ENCODE measurements at regions not wholly inside any gene's neighbourhood (a gene's known extent, or its start where the extent isn't known, plus 50 kb on each side); places are given as distances from the start of the nearest gene placed in this dataset.

DNA sequence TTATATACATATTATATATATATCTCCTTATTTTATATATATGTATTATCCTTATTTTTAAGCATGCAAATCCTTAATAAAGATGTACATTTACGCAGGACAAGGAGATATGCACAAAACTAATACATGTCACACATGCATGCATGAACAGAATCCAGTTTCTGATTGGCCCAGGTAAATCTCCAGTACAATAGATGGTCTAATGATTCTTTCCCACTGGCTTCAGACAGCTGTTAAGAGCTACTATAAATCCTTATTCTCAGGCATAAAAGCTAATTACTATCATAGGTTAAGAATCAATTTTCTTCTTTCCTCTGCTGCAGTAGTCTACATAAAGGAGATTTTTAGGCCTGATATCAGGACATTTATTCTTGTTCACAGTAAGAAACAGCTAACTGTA, 689.8 kb downstream of the KCTD8 start:
- TF ChIP-seq, protein P1, sequence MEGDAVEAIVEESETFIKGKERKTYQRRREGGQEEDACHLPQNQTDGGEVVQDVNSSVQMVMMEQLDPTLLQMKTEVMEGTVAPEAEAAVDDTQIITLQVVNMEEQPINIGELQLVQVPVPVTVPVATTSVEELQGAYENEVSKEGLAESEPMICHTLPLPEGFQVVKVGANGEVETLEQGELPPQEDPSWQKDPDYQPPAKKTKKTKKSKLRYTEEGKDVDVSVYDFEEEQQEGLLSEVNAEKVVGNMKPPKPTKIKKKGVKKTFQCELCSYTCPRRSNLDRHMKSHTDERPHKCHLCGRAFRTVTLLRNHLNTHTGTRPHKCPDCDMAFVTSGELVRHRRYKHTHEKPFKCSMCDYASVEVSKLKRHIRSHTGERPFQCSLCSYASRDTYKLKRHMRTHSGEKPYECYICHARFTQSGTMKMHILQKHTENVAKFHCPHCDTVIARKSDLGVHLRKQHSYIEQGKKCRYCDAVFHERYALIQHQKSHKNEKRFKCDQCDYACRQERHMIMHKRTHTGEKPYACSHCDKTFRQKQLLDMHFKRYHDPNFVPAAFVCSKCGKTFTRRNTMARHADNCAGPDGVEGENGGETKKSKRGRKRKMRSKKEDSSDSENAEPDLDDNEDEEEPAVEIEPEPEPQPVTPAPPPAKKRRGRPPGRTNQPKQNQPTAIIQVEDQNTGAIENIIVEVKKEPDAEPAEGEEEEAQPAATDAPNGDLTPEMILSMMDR (IDR thresholded peaks at IDR 0.05 in 2 of 3, conservative IDR thresholded peaks at IDR 0.05 in 1 of 3; ENCODE audit: insufficient read depth in 2 of 3, low read depth in 1 of 3, low read length in 3 of 3): no peak
- TF ChIP-seq E2F1 (CRISPR knock-in tag; IDR thresholded peaks at IDR 0.05) (no peak), CHD1 (IDR thresholded peaks at IDR 0.05; ENCODE audit: low read length) (no peak), ZKSCAN1 (IDR thresholded peaks at IDR 0.05; ENCODE audit: low read depth, low read length) (no peak), RFX1 (IDR thresholded peaks at IDR 0.05) (no peak), POLR2A (conservative IDR thresholded peaks at IDR 0.05) (no peak), PHTF2 (CRISPR knock-in tag; IDR thresholded peaks at IDR 0.05) (no peak), MYBL2 (IDR thresholded peaks at IDR 0.05; ENCODE audit: low read depth) (no peak), MYBL2 (CRISPR knock-in tag; IDR thresholded peaks at IDR 0.05; ENCODE audit: borderline replicate concordance) (no peak)
